ENCODE measurements at regions not wholly inside any gene's neighbourhood (a gene's known extent, or its start where the extent isn't known, plus 50 kb on each side); places are given as distances from the start of the nearest gene placed in this dataset.

GRCh38 chr2:42941633-42942176 is 149.3 kb upstream of the HAAO start:
- H3K36me3 ChIP-seq, result no peaks in the 10 kb centered on the region
- H3K27me3 ChIP-seq, result no peaks in the 10 kb centered on the region
- no peak overlapping the region for H3K27ac ChIP-seq
- no peak overlapping the region for H3K9ac ChIP-seq (ENCODE audit: low read depth in 2 of 2, low read length in 2 of 2)
- TF ChIP-seq CTCF (IDR thresholded peaks at IDR 0.05), result no peak
- no peaks in the 10 kb centered on the region for H3K9me3 ChIP-seq
- intact Hi-C loops (cut with DNase I), result loop anchor here (10.0 kb wide), 1 partner anchor 543 kb away; no protein-coding TSS in a partner anchor
- peaks cover 4% of the 10 kb centered on the region for H3K4me1 ChIP-seq
- DNase-seq, result no peak
- H3K4me3 ChIP-seq, result no peak overlapping the region

- Histone ChIP-seq H3K27me3 (no peaks in the 10 kb centered on the region), H3K4me1 (peaks cover 4% of the 10 kb centered on the region), H3K36me3 (no peaks in the 10 kb centered on the region), H3K9me3 (no peaks in the 10 kb centered on the region), H3K27ac (no peak overlapping the region), H3K4me3 (no peak overlapping the region), H3K9ac (ENCODE audit: low read depth in 2 of 2, low read length in 2 of 2) (no peak overlapping the region)
- intact Hi-C loops (cut with DNase I), result loop anchor here (5.0 to 10.0 kb wide), 2 partner anchors 82 to 545 kb away; no protein-coding TSS in a partner anchor
- DNase-seq, result no peak
- TF ChIP-seq CTCF (IDR thresholded peaks at IDR 0.05), result no peak
Observed at GRCh38 chr2:42939411-42940206, 147.2 kb upstream of the HAAO start.

- Histone ChIP-seq H3K4me3 (no peak overlapping the region), H3K27ac (no peak overlapping the region), H3K9me3 (no peaks in the 10 kb centered on the region), H3K9ac (ENCODE audit: low read depth in 2 of 2, low read length in 2 of 2) (no peak overlapping the region), H3K4me1 (peaks cover 4% of the 10 kb centered on the region), H3K36me3 (no peaks in the 10 kb centered on the region), H3K27me3 (no peaks in the 10 kb centered on the region)
- no peak for TF ChIP-seq CTCF (IDR thresholded peaks at IDR 0.05)
- intact Hi-C loops (cut with DNase I), result loop anchor here (5.0 kb wide), 1 partner anchor 82 kb away; no protein-coding TSS in a partner anchor
- no peak for DNase-seq
Observed at GRCh38 chr2:42938671-42939370, 146.4 kb upstream of the HAAO start.

- TF ChIP-seq CTCF (IDR thresholded peaks at IDR 0.05), result no peak
- no peaks in the 10 kb centered on the region for H3K36me3 ChIP-seq
- no peak overlapping the region for H3K27ac ChIP-seq
- no peaks in the 10 kb centered on the region for H3K9me3 ChIP-seq
- H3K9ac ChIP-seq (ENCODE audit: low read depth in 2 of 2, low read length in 2 of 2), result no peak overlapping the region
- no peak for DNase-seq
- intact Hi-C loops (cut with DNase I), result loop anchor here (5.0 kb wide), 1 partner anchor 80 kb away; no protein-coding TSS in a partner anchor
- no peak overlapping the region for H3K4me3 ChIP-seq
- peaks cover 4% of the 10 kb centered on the region for H3K4me1 ChIP-seq
- H3K27me3 ChIP-seq, result no peaks in the 10 kb centered on the region
Observed at GRCh38 chr2:42937171-42937875, 144.9 kb upstream of the HAAO start.
